HG03354 (cell line): ENCODE measurements at regions not wholly inside any gene's neighbourhood (a gene's known extent, or its start where the extent isn't known, plus 50 kb on each side); places are given as distances from the start of the nearest gene placed in this dataset.
A peak's percentile ranks its signal among the peaks of the same experiment; 100 is the strongest.
"Not testable (repeated sequence)": the region's sequence is repeated elsewhere in the genome, so short reads cannot be mapped to it uniquely, and the experiment has no call there.

Experiments used
- ATAC-seq: cut with Tn5 transposase; IDR thresholded peaks from one replicate; pipeline ENCODE4 v1.9.1; 2021; ENCODE audit warnings: mild to moderate bottlenecking; ENCODE audit not compliant: unreplicated experiment, poor library complexity, severe bottlenecking

DNA sequence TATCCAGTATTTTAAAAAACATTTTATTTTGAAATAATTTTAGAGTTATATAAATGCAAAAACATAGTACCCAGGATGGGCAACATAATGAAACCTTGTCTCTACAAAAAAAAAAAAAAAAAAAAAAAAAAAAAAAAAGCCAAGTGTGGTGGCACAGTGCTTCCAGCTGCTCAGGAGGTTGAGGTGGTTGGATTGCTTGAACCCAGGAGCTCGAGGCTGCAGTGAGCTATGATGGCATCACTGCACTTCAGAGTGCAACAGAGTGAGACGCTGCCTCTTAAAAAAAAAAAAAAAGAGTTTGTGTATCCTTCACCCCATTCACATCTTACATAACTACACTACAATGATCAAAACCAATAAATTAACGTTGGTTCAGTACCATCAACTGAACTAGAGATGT lies 115.6 kb upstream of the KIF26B start:
- no peak for ATAC-seq

DNA sequence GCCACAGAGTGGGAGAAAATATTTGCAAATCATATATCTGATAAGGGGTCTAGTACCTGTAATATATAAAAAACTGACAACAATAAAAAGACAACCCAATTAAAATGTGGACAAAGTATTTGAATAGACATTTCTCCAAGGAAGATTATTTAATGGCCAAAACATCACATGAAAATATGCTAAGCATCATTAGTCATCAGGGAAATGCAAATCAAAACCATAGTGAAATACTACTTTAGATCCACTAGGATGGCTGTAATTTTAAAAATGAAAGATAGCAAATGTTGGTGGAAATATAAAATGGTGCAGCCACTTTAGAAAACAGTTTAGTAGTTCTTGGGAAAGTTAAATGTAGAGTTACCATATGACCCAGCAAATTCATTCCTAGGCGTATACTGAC lies 118.7 kb upstream of the KIF26B start:
- no peak for ATAC-seq

DNA sequence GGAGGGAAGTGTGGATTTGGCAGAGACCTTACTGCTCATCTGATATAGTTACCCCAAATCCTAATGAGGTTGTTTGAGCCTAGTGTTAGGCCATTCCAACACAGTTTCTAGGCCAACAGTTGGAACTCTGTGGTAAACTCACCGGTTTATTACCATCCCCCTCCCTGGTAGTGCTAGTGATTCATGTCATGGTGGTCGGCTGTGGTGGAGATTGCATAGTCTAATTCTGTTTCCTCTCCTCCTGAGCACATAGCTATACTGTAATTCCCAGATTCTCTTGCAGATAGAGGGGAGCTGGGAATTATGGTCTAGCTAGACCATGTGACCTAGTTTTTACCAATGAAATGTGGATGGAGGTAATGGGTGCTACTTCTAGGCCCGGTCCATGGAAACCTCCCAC lies 123.7 kb upstream of the KIF26B start:
- no peak for ATAC-seq

DNA sequence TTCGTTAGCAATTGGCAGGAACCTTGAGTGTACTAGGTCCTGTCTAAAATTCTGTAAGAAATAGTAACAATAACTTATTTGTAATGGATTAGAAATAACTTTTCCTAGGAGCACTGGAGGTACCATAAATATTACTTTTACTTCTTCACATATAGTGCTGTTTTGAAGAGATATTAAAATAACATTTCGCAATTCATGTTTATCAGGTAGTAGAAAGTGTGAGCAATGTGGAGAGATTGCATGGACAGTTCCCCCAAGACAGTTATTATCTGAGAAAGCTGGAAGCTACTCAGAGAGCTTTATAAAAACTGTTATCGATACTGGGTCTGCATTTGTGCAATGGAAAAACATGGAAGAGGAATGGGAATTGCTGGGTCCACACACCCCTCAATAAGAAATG lies 128.5 kb upstream of the KIF26B start:
- no peak for ATAC-seq

DNA sequence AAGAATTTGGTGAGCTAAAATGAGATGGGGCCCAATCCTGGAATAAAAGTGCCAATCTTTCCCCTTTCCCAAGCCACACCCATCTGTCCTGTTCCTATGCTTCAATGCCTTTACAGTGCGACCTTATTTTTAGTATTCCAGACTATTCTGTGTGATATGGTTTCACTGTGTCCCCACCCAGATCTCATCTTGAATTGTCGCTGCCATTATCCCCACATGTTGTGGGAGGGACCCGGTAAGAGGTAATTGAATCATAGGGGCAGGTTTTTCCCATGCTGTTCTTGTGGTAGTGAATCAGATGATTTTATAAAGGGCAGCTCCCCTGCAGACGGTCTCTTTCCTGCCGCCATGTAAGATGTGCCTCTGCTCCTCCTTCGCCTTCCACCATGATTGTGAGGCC lies 129.3 kb upstream of the KIF26B start:
- no peak for ATAC-seq

DNA sequence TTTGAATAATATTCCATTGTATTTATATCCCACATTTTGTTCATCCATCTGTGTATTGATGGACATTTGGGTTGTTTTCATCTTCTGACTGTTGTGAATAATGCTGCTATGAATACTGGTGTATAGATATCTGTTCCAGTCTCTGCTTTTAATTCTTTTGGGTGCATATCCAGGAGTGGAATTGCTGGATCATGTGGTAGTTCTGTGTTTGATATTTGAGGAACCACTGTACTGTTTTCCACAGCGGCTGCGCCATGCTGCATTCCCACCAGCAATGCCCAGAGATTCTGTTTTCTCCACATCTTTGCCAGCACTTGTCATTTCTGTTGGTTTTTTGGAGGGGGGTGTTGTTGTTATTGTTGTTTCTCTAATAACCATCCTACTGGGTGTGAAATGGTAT lies 131.6 kb upstream of the KIF26B start:
- ATAC-seq: no peak

DNA sequence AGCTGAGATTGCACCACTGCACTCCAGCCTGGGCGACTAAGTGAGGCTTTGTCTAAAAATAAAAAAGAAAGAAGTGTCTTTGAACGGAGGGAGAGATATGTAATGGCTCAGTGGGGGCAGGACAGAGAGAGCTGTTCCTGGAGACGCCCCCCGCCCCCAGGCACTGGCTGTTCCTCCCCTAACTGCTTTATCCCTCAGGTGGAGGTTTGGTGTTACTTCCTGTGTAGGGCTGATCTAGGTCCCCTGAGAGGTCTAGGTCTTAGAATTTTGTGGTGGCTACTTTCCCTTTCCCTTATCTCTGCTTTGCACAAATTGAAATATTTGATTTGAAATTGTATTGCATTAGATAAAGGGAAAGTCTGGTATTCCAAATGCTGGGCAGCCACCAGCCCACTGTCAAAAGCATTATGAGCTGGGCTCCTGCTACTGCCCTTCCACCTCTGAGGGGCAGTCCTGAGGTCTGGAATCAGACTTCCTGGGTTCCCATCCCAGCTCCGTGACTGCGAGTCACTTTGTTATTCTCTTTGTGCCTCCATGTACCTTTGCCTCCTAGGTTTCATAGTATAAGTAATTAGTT lies 134.8 kb upstream of the KIF26B start:
- peak; percentile 61 for ATAC-seq

DNA sequence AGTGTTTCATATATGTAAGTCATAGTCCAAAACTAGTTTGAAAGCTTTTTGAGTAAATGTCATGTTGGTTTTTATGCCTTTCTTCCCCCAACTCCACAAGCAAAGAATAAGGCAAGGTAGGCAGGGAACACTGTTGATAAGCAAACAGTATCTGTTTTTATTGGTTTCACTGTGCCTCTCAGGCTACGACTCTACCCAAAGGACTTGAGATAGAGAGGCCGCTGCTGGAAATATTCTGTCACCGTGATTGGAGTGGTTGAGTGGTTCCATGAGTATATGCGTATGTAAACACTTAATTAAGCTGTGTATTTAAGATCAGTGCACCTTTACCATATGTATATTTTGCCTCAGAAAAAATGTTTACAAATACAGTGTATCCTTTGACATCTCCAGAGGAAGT lies 138.1 kb upstream of the KIF26B start:
- ATAC-seq: no peak

DNA sequence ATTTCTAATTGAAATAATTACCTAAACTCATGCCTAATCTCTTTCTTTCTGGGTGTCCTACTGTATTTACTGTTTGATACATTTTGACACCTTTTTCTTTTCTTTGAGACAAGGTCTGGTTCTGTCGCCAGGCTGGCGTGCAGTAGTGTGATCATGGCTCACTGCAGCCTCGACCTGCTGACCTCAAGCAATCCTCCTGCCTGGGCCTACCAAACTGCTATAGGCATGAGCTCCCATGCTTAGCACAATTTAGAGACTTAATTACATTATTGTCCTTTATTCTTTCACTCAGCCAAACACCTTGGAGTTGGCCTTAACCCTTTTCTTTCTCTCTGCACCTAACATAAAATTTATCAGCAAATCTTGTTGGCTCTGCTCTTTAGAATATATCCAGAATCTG lies 139.8 kb upstream of the KIF26B start:
- ATAC-seq: no peak

DNA sequence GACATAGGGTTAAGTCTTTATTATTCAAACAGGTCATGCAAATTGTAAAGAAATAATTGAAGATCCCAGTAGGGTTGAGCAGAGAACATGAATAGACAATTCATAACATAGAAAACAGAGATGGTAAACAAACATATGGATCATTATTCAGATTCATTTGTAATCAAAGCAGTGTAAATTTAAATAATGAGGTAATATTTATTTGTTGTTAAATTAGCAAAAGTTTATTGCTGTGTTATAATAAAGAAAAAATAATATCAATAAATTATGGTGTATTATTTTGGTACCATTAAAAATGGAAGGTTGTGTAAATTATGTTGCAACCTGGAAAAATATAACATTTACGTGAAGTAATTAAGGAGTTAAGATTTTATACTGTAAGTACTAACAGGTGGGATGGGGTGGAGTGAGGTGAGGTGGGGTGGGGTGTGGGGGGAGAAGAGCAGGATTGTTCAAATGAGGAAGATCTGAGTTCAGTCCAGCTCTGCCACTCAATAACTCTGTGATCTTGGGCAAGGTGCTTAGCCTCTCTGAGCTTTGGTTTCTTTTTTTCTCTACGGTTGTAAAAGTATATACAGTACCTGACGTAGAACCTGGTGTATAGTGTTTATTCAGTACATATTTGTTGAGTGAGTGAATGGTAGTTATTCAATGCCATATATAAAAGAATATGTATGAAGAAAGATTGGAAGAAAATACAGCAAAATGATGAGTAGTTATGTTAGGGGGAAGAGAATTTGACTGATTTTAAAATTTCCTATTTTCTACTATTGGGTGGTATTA lies 140.3 kb upstream of the KIF26B start:
- no peak for ATAC-seq

DNA sequence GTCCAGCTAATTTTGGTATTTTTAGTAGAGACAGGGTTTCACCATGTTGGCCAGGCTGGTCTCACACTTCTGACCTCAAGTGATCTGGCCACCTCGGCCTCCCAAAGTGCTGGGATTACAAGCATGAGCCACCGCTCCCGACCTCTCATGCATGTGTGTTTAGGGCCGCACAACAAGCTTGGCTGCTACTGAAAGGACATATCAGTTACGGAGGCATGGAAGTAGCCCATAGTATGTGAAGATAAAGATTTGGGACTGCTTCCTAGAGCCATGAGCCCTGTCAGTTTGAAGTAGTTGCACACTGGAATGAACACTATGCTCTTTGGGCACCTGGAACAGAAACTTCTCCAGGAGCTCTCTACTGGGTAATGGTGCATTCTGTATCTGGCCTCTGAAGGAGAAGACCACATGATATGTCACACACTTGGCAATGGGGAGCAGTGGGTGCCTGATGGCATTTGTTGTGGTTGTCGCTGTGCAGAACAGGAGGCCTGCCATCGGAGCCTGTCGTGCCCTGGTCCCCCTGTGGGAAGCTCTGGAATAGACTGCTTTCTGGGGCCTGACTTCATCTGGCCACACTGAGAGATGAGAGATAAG lies 144.7 kb upstream of the KIF26B start:
- no peak for ATAC-seq

DNA sequence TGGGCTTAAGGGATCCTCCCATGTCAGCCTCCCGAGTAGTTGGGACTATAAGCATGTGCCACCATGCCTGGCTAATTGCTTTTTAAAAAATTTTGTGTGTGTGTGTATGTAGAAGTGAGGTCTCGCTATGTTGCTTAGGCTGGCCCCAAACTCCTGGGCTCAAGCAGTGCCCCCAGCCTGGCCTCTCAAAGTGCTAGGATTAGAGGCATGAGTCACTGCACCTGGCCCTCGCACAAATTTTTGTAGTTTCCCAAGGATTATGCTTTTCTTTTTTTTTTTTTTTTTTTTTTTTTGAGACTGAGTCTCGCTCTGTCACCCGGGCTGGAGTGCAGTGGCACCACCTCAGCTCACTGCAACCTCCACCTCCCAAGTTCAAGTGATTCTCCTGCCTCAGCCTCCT lies 144.4 kb upstream of the HNRNPU start:
- no peak for ATAC-seq

DNA sequence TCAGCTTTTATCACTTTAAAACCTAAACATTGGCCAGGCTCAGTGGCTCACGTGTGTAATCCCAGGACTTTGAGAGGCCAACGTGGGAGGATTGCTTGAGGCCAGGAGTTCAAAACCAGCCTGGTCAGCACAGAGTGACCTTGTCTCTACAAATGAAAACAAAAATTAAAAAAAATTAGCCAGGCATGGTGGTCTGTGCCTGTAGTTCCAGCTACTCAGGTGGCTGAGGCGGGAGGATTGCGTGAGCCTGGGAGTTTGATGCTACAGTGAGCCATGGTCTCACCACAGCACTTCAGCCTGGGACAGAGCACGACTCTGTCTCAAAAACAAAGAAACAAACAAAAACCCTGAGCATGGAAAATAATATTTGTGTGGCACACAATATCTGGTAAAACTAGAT lies 143.5 kb upstream of the HNRNPU start:
- no peak for ATAC-seq

DNA sequence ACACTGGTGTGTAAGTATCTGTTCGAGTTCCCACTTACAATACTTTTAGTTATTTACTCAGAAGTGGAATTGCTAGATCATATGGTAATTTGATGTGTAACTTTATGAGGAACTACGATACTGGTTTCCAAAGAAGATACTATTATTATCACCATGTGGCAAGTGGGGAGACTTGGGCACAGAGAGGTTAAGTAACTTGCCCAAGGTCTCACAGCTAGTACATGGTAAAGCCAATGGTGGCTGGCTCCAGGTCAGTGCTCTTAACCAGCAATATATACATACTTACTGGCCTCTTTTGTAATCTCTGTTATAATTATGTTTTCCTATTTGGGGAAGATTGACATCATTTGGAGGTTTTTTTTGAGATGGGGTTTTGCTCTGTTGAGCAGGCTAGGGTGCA lies 138.9 kb upstream of the HNRNPU start:
- no peak for ATAC-seq

DNA sequence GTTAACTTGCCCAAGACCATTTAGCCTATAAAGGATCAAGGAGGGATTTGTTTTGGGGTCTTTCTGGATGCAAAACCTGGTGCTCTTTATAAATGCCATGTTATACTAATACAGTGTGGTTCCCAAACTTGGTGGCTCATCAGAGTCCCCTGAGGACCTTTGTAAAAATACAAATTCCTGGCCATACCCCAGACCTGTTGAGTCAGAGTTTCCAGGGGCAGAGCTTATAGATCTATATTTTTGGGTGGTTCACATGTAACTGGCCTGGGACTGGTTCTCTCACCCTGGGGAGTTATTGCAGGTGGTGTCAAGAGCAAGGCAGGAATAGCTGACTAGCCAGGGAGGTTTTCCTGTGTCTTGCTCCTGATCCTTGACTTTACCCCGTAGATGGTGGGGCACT lies 136.9 kb upstream of the HNRNPU start:
- no peak for ATAC-seq

DNA sequence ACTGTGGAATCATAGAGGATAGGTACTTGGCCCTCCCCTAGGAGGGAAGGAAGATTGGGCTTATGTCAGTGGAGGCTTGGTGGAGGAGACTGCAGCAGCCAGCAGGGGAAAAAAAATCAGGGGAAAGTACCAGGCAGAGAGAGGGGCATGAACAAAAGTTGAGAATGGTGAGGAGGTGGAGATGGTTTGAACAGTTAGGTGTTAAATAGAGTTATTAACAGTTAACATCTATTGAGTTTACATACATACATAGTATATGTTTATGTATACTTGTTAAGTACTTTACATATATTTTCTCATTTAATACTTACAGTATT lies 136.5 kb upstream of the HNRNPU start:
- peak; percentile 47 for ATAC-seq

DNA sequence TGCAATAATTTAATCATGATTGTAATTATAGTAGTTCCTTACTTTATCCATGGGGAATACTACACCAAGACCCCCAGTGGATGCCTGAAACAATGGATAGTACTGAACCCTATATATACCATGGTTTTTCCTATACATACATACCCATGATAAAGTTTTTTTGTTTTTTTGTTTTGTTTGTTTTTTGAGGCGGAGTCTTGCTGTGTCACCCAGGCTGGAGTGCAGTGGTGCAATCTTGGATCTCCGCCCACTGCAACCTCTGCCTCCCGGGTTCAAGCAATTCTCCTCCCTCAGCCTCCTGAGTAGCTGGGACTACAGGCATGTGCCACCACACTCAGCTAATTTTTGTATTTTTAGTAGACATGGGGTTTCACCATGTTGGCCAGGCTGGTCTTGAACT lies 135.3 kb upstream of the HNRNPU start:
- not testable (repeated sequence) for ATAC-seq

DNA sequence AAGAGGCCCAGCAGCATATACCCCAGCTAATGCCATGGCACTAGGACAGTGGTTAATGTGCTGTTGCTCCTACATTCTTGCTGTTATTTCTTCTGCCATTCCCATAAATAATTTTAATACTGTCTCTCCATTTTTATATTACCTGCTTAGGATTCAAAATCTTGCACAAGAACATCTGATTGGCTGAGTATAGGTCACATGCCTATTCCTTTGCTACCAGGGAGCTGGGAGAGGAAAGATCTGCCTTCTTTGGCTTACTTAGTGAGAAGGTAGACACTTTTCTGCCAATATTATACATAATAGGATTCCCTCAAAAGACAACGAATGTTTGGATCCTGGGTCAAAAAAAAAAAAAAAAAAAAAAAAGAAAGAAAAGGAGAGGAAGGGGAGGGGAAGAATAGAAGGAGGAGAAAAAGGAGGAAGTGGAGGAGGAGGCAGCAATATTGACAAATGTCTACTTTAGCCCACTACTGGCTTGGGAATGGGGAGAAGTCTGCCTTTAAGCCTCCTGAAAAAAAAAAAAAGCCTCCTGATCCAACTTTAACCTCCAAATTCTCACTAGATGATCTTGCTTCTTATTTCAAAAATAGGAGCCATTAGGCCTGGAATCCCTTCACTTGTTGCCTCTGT lies 134.5 kb upstream of the HNRNPU start:
- no peak for ATAC-seq

DNA sequence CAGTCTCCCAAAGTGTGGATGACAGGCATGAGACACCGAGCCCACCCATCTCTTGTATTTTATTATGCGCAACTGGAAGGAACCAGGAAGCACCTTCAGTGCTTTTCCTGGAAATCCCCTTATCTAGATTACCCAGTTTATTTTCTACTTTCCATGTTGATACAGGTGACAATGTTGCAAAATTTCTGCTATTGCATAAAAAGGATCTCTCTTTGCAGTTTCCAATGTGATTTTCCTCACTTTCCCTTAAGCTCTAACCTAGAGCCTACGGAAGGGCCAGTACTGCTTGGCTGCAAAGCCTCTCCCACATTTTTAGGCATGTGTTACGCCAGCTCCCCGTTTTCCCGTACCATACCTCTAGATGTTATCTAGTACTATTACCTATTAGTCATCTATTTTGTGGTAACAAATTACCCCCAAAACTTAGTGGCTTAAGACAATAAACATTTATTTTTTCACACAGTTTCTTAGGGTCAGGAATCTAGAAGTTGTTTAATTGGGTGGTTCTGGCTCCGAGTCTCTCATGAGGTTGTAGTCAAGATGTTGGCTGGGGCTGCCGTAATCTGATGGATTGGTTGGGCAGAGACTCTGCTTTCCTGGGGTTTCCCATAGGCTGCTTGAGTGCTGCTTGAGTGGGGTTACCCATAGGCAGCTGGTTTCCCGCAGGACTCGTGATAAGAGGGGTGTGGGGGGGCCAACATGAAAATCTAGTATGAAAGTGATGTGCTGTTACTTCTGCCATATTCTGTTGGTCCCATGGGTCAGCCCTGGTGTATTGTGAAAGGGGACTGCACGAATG lies 131.5 kb upstream of the HNRNPU start:
- ATAC-seq: no peak

DNA sequence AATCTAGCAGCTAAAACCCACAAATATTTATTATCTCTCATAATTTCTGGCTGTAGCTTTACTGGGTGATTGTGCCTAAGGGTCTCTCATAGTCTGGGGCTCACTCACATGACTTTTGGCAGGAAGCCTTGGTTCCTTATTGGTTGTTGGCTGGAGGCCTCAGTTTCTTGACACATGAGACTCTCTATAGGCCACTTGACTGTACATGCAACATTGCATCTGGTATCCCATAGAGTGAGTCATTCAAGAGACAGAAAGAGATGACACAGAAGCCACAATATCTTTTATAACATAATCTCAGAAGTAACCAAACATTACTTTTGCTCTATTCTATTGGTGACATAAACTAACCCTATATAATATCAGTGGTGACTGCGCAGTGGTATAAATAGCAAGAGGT lies 128.5 kb upstream of the HNRNPU start:
- ATAC-seq: no peak
